Endothelial cell of umbilical vein (primary cell): ENCODE measurements at regions not wholly inside any gene's neighbourhood (a gene's known extent, or its start where the extent isn't known, plus 50 kb on each side); places are given as distances from the start of the nearest gene placed in this dataset.
A peak's percentile ranks its signal among the peaks of the same experiment; 100 is the strongest.

Source experiments
- BruUV-seq: library from RNA; stranded (reverse); fragments of 400-500 nt; replicated peaks from 2 replicates; lab custom pipeline; 2021; lab: Mats Ljungman, UMichigan
- CTCF ChIA-PET: fragments of 300-600, 350-600 bp; sonication (Branson Sonifier 250); formaldehyde crosslinking; loops from one replicate; lab custom pipeline; 2021; ENCODE audit warnings: antibody characterized with exemption, inconsistent platforms; lab: Charles Lee
- POLR2A ChIA-PET: fragments of 300-600, 350-600 bp; sonication (Branson Sonifier 250); formaldehyde crosslinking; loops from one replicate; lab custom pipeline; 2021; ENCODE audit warnings: antibody characterized with exemption, inconsistent platforms; lab: Charles Lee
- DNase-seq: peaks from one replicate; pipeline ENCODE4 v3.0.0-alpha.2; 2011; ENCODE audit warnings: low read depth, low spot score
- FAIRE-seq: peaks from 2 replicates; lab custom pipeline; 2011; peaks lifted over from hg19 to GRCh38; lab: Jason Lieb, UNC
- H2AFZ ChIP-seq: 2 replicates; pipeline ENCODE4 v1.6.0; 2012; ENCODE audit warnings: low read depth, low read length, control low read depth, inconsistent platforms
- H3K27ac ChIP-seq: 2 replicates; pipeline ENCODE4 v1.5.1; 2011; ENCODE audit warnings: low read depth, mild to moderate bottlenecking, control low read depth, low read length, moderate library complexity; ENCODE audit not compliant: insufficient read depth
- H3K27me3 ChIP-seq, 2 experiments: 2 replicates each; pipeline versions ENCODE4 v1.6.0 to v1.6.1; 2011; ENCODE audit warnings: low read length in 2 of 2, mixed read lengths in 1 of 2; ENCODE audit not compliant: control insufficient read depth in 2 of 2, insufficient read depth in 2 of 2
- H3K36me3 ChIP-seq, 2 experiments: 2 replicates in 1 of 2; 3 replicates in 1 of 2; pipeline ENCODE4 v1.5.1; 2011; ENCODE audit warnings: low read length in 2 of 2, mild to moderate bottlenecking in 1 of 2, moderate library complexity in 1 of 2; ENCODE audit not compliant: control insufficient read depth in 2 of 2, insufficient read depth in 2 of 2; ENCODE audit errors: extremely low read depth in 1 of 2
- H3K4me1 ChIP-seq: 3 replicates; pipeline ENCODE4 v1.5.1; 2011; ENCODE audit warnings: mild to moderate bottlenecking, low read length; ENCODE audit not compliant: control insufficient read depth, insufficient read depth; ENCODE audit errors: extremely low read depth
- H3K4me2 ChIP-seq: 2 replicates; pipeline ENCODE4 v1.6.1; 2011; ENCODE audit warnings: low read length, control low read depth, mixed read lengths; ENCODE audit not compliant: insufficient read depth
- H3K4me3 ChIP-seq, 3 experiments: fragments of 200-600 bp in 1 of 3; sonication (generic), shearing (Covaris generic) in 1 of 3; replicated peaks in 1 of 3; 2 replicates each; pipeline ENCODE4 v1.5.1; 2011 to 2016; ENCODE audit warnings: control low read depth in 3 of 3, low read length in 3 of 3, mild to moderate bottlenecking in 2 of 3, inconsistent platforms in 1 of 3, low read depth in 1 of 3, moderate library complexity in 1 of 3; ENCODE audit not compliant: insufficient read depth in 1 of 3
- H3K79me2 ChIP-seq: 2 replicates; pipeline ENCODE4 v1.6.0; 2012; ENCODE audit warnings: low read length, inconsistent platforms; ENCODE audit not compliant: control insufficient read depth, insufficient read depth
- H3K9ac ChIP-seq: replicated peaks from 2 replicates; pipeline ENCODE3; 2011; ENCODE audit warnings: low read length, control low read depth; ENCODE audit not compliant: insufficient read depth; ENCODE audit errors: extremely low read depth
- H3K9me1 ChIP-seq: replicated peaks from 3 replicates; pipeline ENCODE4 v1.6.0; 2011; ENCODE audit warnings: mild to moderate bottlenecking, low read length; ENCODE audit not compliant: control insufficient read depth, insufficient read depth; ENCODE audit errors: extremely low read depth
- H3K9me3 ChIP-seq: replicated peaks from 2 replicates; pipeline ENCODE4 v1.5.1; 2012; ENCODE audit warnings: low read length, inconsistent platforms; ENCODE audit not compliant: control insufficient read depth, insufficient read depth
- H4K20me1 ChIP-seq: replicated peaks from 2 replicates; pipeline ENCODE3; 2011; ENCODE audit warnings: mild to moderate bottlenecking, low read length; ENCODE audit not compliant: control insufficient read depth, insufficient read depth; ENCODE audit errors: extremely low read depth
- CTCF ChIP-seq, 2 donors: IDR thresholded peaks; 1 replicate in 1 of 2; 2 replicates in 1 of 2; pipeline ENCODE4 v1.5.1; 2011; ENCODE audit warnings: low read length in 2 of 2, mild to moderate bottlenecking in 2 of 2, moderate library complexity in 2 of 2, control low read depth in 1 of 2, inconsistent platforms in 1 of 2, low read depth in 1 of 2; ENCODE audit not compliant: insufficient read depth in 1 of 2; ENCODE audit errors: extremely low read depth in 1 of 2
- FOS ChIP-seq: IDR thresholded peaks from 2 replicates; pipeline ENCODE4 v1.6.1; 2011; ENCODE audit warnings: mild to moderate bottlenecking, low read length, moderate library complexity, borderline replicate concordance; ENCODE audit not compliant: insufficient read depth
- GATA2 ChIP-seq: IDR thresholded peaks from 2 replicates; pipeline ENCODE4 v1.7.0; 2011; ENCODE audit warnings: low read depth, mild to moderate bottlenecking, moderate library complexity, mixed read lengths, low read length; ENCODE audit not compliant: insufficient read length, insufficient read depth
- JUN ChIP-seq: IDR thresholded peaks from 2 replicates; pipeline ENCODE4 v1.6.1; 2011; ENCODE audit warnings: borderline replicate concordance, low read depth; ENCODE audit not compliant: insufficient read length, insufficient read depth
- MAX ChIP-seq: IDR thresholded peaks from 2 replicates; pipeline ENCODE4 v1.6.1; 2011; ENCODE audit not compliant: insufficient read depth, insufficient read length
- MYC ChIP-seq: IDR thresholded peaks from one replicate; pipeline ENCODE4 v1.6.1; 2011; ENCODE audit warnings: mild to moderate bottlenecking, low read depth, low read length
- POLR2A ChIP-seq: IDR thresholded peaks from 2 replicates; pipeline ENCODE4 v1.6.1; 2012; ENCODE audit warnings: low read depth, mild to moderate bottlenecking, control low read depth, low read length
- POLR2AphosphoS5 ChIP-seq: IDR thresholded peaks from 2 replicates; pipeline ENCODE4 v1.6.1; 2012; ENCODE audit warnings: low read depth, mild to moderate bottlenecking, control low read depth, low read length, moderate library complexity; ENCODE audit not compliant: insufficient read depth
- dilution Hi-C: fragments of 300-500 bp; cut with MboI; formaldehyde crosslinking; loops from one replicate; pipeline ENCODE4 v1.15.0; 2019; ENCODE audit warnings: low sequenced_read_pairs; ENCODE audit not compliant: extremely low pct_ligation_motif_present
- intact Hi-C: fragments of 100-400 bp; cut with micrococcal nuclease; formaldehyde crosslinking; loops from one replicate; pipeline ENCODE4 v1.10.0; 2022

- H3K9ac ChIP-seq: no peak overlapping the region
- POLR2A ChIA-PET: no interaction called here
Observed at GRCh38 chr18:43661570-43661969, 384.3 kb upstream of the SYT4 start.

More at GRCh38 chr18:43661570-43661969, 384.3 kb upstream of the SYT4 start:
- TF ChIP-seq POLR2A: no peak
- no peak for TF ChIP-seq GATA2
- no peak for TF ChIP-seq POLR2AphosphoS5
- TF ChIP-seq MAX: no peak
- no peak for TF ChIP-seq JUN
- no peak for TF ChIP-seq MYC
- peak; percentile 13 to 29 for TF ChIP-seq CTCF (IDR thresholded peaks at IDR 0.05; ENCODE audit: extremely low read depth in 1 of 2, insufficient read depth in 1 of 2, low read depth in 1 of 2, low read length in 2 of 2)
- no peak for TF ChIP-seq FOS
- Histone ChIP-seq H3K9me1 (no peaks in the 10 kb centered on the region), H3K4me2 (no peak overlapping the region), H3K27ac (no peak overlapping the region), H3K36me3 (no peaks in the 10 kb centered on the region), H3K4me1 (no peaks in the 10 kb centered on the region), H3K9me3 (no peaks in the 10 kb centered on the region), H3K4me3 (no peak overlapping the region), H4K20me1 (no peaks in the 10 kb centered on the region), H3K79me2 (no peaks in the 10 kb centered on the region), H3K27me3 (no peaks in the 10 kb centered on the region), H2AFZ (no peak overlapping the region)
- intact Hi-C loops (loop anchor here (1.0 kb wide), 1 partner anchor 665 kb away; no protein-coding TSS in a partner anchor), dilution Hi-C loops (no loop called here)
- no TSS peak for BruUV-seq
- FAIRE-seq (no peak), DNase-seq (peak; percentile 44)
- CTCF ChIA-PET: interaction anchor here (0.6 to 1.6 kb wide), 4 partner anchors 42 to 1551 kb away, joined by 3 to 7 read pairs (median 6); no protein-coding TSS in a partner anchor
